ENCODE measurements at regions not wholly inside any gene's neighbourhood (a gene's known extent, or its start where the extent isn't known, plus 50 kb on each side); places are given as distances from the start of the nearest gene placed in this dataset.

GRCh38 chr9:93896496-93897033, 58.6 kb downstream of the BARX1 start:
- no peaks in the 10 kb centered on the region for H3K4me1 ChIP-seq (ENCODE audit: control insufficient read depth, low read length)
- no peak overlapping the region for H3K4me2 ChIP-seq (ENCODE audit: low read length)
- no peaks in the 10 kb centered on the region for H3F3A ChIP-seq (ENCODE audit: control insufficient read depth, insufficient read depth)
- peaks cover 3% of the 10 kb centered on the region; the same call in 1 of the 2 replicates for H3K9me3 ChIP-seq (ENCODE audit: control insufficient read depth, insufficient read depth, low read length)
- no peak overlapping the region for H3K27ac ChIP-seq (ENCODE audit: low read depth, low read length)
- H3K79me2 ChIP-seq (ENCODE audit: control insufficient read depth, low read length) = no peaks in the 10 kb centered on the region
- H3K4me3 ChIP-seq (ENCODE audit: low read length) = no peak overlapping the region
- no peaks in the 10 kb centered on the region for H3K36me3 ChIP-seq (ENCODE audit: control insufficient read depth, low read length)
- H4K20me1 ChIP-seq (ENCODE audit: control insufficient read depth, insufficient read depth, low read depth, low read length) = no peaks in the 10 kb centered on the region
- no peaks in the 10 kb centered on the region for H3K9me2 ChIP-seq (replicated peaks; ENCODE audit: control insufficient read depth, low read length)
- TF ChIP-seq, protein P1, sequence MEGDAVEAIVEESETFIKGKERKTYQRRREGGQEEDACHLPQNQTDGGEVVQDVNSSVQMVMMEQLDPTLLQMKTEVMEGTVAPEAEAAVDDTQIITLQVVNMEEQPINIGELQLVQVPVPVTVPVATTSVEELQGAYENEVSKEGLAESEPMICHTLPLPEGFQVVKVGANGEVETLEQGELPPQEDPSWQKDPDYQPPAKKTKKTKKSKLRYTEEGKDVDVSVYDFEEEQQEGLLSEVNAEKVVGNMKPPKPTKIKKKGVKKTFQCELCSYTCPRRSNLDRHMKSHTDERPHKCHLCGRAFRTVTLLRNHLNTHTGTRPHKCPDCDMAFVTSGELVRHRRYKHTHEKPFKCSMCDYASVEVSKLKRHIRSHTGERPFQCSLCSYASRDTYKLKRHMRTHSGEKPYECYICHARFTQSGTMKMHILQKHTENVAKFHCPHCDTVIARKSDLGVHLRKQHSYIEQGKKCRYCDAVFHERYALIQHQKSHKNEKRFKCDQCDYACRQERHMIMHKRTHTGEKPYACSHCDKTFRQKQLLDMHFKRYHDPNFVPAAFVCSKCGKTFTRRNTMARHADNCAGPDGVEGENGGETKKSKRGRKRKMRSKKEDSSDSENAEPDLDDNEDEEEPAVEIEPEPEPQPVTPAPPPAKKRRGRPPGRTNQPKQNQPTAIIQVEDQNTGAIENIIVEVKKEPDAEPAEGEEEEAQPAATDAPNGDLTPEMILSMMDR (IDR thresholded peaks at IDR 0.05; ENCODE audit: low read depth, low read length, poor library complexity, severe bottlenecking) = no peak
- TF ChIP-seq EZH2phosphoT487 (IDR thresholded peaks at IDR 0.05; ENCODE audit: borderline replicate concordance, low read length) = no peak
- H3K27me3 ChIP-seq (ENCODE audit: control insufficient read depth, low read length) = no peaks in the 10 kb centered on the region

DNA sequence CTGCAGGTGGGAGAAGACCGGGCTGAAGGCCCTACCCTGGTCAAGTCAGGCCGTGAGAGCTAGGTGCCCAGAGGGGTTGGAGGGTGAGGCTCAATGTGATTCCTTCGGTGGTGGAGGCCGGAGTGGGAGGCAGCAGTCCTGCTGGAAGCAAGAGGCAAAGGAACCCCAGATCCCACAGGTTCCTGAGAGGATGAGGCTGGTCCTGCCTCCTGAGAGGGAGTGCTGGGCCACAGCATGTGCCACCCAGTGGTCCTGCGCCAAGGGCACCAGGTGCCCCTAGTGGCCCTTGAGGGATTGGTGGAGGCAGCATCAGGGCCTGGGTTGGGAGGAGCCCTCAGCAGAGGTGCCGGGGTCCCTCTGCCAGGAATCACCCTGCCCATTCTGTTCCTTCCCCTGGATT, 59.1 kb downstream of the BARX1 start:
- Histone ChIP-seq H3K27ac (ENCODE audit: low read depth, low read length) (no peak overlapping the region), H3F3A (ENCODE audit: control insufficient read depth, insufficient read depth) (no peaks in the 10 kb centered on the region), H3K4me1 (ENCODE audit: control insufficient read depth, low read length) (no peaks in the 10 kb centered on the region), H3K4me2 (ENCODE audit: low read length) (no peak overlapping the region), H3K9me3 (ENCODE audit: control insufficient read depth, insufficient read depth, low read length) (peaks cover 3% of the 10 kb centered on the region; the same call in 1 of the 2 replicates), H4K20me1 (ENCODE audit: control insufficient read depth, insufficient read depth, low read depth, low read length) (no peaks in the 10 kb centered on the region), H3K27me3 (ENCODE audit: control insufficient read depth, low read length) (no peaks in the 10 kb centered on the region), H3K36me3 (ENCODE audit: control insufficient read depth, low read length) (no peaks in the 10 kb centered on the region), H3K79me2 (ENCODE audit: control insufficient read depth, low read length) (no peaks in the 10 kb centered on the region), H3K4me3 (ENCODE audit: low read length) (no peak overlapping the region), H3K9me2 (replicated peaks; ENCODE audit: control insufficient read depth, low read length) (no peaks in the 10 kb centered on the region)
- TF ChIP-seq, protein P1 (IDR thresholded peaks at IDR 0.05; ENCODE audit: low read depth, low read length, poor library complexity, severe bottlenecking) = no peak
- TF ChIP-seq EZH2phosphoT487 (IDR thresholded peaks at IDR 0.05; ENCODE audit: borderline replicate concordance, low read length) = no peak

DNA sequence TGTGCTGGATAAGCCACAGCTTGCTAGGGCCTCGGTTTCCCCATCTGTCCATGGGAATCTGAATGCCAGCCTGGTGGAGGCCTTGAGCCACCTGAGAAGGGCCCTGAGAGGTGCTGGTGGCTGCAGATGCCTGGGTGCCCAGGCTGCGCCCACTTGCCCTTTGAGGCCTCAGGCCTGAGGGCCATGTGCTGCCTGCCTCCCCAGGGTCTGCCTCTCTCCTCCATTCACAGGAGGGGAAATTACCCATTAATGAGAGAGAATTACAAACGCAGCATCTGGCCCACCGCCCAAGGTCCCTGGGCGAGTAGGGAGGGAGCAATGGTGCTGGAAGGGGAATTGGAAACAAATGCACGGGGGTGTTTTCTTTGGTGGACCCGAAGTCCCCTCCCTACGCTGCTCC, 59.6 kb downstream of the BARX1 start:
- Histone ChIP-seq H3K27me3 (ENCODE audit: control insufficient read depth, low read length) (no peaks in the 10 kb centered on the region), H4K20me1 (ENCODE audit: control insufficient read depth, insufficient read depth, low read depth, low read length) (no peaks in the 10 kb centered on the region), H3K4me1 (ENCODE audit: control insufficient read depth, low read length) (no peaks in the 10 kb centered on the region), H3K9me2 (replicated peaks; ENCODE audit: control insufficient read depth, low read length) (no peaks in the 10 kb centered on the region), H3K4me3 (ENCODE audit: low read length) (no peak overlapping the region), H3K79me2 (ENCODE audit: control insufficient read depth, low read length) (no peaks in the 10 kb centered on the region), H3K36me3 (ENCODE audit: control insufficient read depth, low read length) (no peaks in the 10 kb centered on the region), H3K4me2 (ENCODE audit: low read length) (no peak overlapping the region), H3K9me3 (ENCODE audit: control insufficient read depth, insufficient read depth, low read length) (peaks cover 3% of the 10 kb centered on the region; the same call in 1 of the 2 replicates), H3F3A (ENCODE audit: control insufficient read depth, insufficient read depth) (no peaks in the 10 kb centered on the region), H3K27ac (ENCODE audit: low read depth, low read length) (no peak overlapping the region)
- TF ChIP-seq, protein P1 (IDR thresholded peaks at IDR 0.05; ENCODE audit: low read depth, low read length, poor library complexity, severe bottlenecking) = no peak
- TF ChIP-seq EZH2phosphoT487 (IDR thresholded peaks at IDR 0.05; ENCODE audit: borderline replicate concordance, low read length) = no peak

Measured in DOHH2 (cell line).